Mesenchymal stem cell (in vitro differentiated cells and primary cell): ENCODE measurements at regions not wholly inside any gene's neighbourhood (a gene's known extent, or its start where the extent isn't known, plus 50 kb on each side); places are given as distances from the start of the nearest gene placed in this dataset.

Source experiments
- DNase-seq: peaks from one replicate; pipeline ENCODE4 v3.0.0-alpha.2; 2013
- H2AFZ ChIP-seq: one replicate; pipeline ENCODE4 v1.6.1; 2013; ENCODE audit warnings: low read depth, mild to moderate bottlenecking, control low read depth, inconsistent platforms, low read length, moderate library complexity
- H2AK5ac ChIP-seq: 2 replicates; pipeline ENCODE4 v1.6.1; 2013; ENCODE audit warnings: low read length, moderate library complexity, mild to moderate bottlenecking, inconsistent platforms; ENCODE audit not compliant: severe bottlenecking
- H2BK120ac ChIP-seq: one replicate; pipeline ENCODE4 v1.6.1; 2013; ENCODE audit warnings: low read depth, mild to moderate bottlenecking, inconsistent platforms, low read length, moderate library complexity
- H2BK12ac ChIP-seq, 2 experiments: one replicate each; pipeline ENCODE4 v1.6.1; 2013; ENCODE audit warnings: inconsistent platforms in 2 of 2, low read length in 2 of 2, mild to moderate bottlenecking in 2 of 2, moderate library complexity in 2 of 2, control low read depth in 1 of 2
- H2BK15ac ChIP-seq: one replicate; pipeline ENCODE4 v1.6.1; 2013; ENCODE audit warnings: mild to moderate bottlenecking, low read depth, inconsistent platforms; ENCODE audit not compliant: poor library complexity, severe bottlenecking
- H2BK5ac ChIP-seq: 2 replicates; pipeline ENCODE4 v1.6.1; 2013; ENCODE audit warnings: low read depth, mild to moderate bottlenecking, low read length, control low read depth, inconsistent platforms; ENCODE audit not compliant: poor library complexity, severe bottlenecking
- H3K14ac ChIP-seq, 2 experiments: one replicate each; pipeline ENCODE4 v1.6.1; 2013; ENCODE audit warnings: inconsistent platforms in 2 of 2, low read length in 2 of 2, control low read depth in 1 of 2, mild to moderate bottlenecking in 1 of 2, moderate library complexity in 1 of 2
- H3K18ac ChIP-seq, 2 experiments: one replicate each; pipeline ENCODE4 v1.6.1; 2013; ENCODE audit warnings: inconsistent platforms in 2 of 2, low read length in 2 of 2, control low read depth in 1 of 2, low read depth in 1 of 2, mild to moderate bottlenecking in 1 of 2
- H3K23ac ChIP-seq, 2 experiments: one replicate each; pipeline ENCODE4 v1.6.1; 2013; ENCODE audit warnings: inconsistent platforms in 2 of 2, low read length in 2 of 2, mild to moderate bottlenecking in 2 of 2, moderate library complexity in 2 of 2, control low read depth in 1 of 2
- H3K27ac ChIP-seq: 2 replicates; pipeline ENCODE4 v1.5.1; 2013; ENCODE audit warnings: mild to moderate bottlenecking, moderate library complexity, low read length, control low read depth, inconsistent platforms; ENCODE audit not compliant: poor library complexity, severe bottlenecking
- H3K27me3 ChIP-seq, 2 experiments: 2 replicates each; pipeline versions ENCODE4 v1.6.1 to v1.7.0; 2013; ENCODE audit warnings: low read length in 2 of 2, mild to moderate bottlenecking in 2 of 2, moderate library complexity in 2 of 2, control low read depth in 1 of 2, inconsistent platforms in 1 of 2; ENCODE audit not compliant: control insufficient read depth in 1 of 2, insufficient read depth in 1 of 2
- H3K36me3 ChIP-seq, 2 experiments: 2 replicates each; pipeline versions ENCODE4 v1.6.1 to v1.7.0; 2013; ENCODE audit warnings: low read length in 2 of 2, control low read depth in 1 of 2, inconsistent platforms in 1 of 2, low read depth in 1 of 2, mild to moderate bottlenecking in 1 of 2; ENCODE audit not compliant: insufficient read depth in 2 of 2, control insufficient read depth in 1 of 2
- H3K4ac ChIP-seq, 2 experiments: one replicate each; pipeline ENCODE4 v1.6.1; 2013; ENCODE audit warnings: inconsistent platforms in 2 of 2, low read length in 2 of 2, mild to moderate bottlenecking in 2 of 2, moderate library complexity in 2 of 2, control low read depth in 1 of 2, low read depth in 1 of 2
- H3K4me1 ChIP-seq: 2 replicates; pipeline ENCODE4 v1.6.1; 2013; ENCODE audit warnings: low read depth, low read length, control low read depth; ENCODE audit not compliant: control insufficient read depth, insufficient read depth
- H3K4me2 ChIP-seq: 2 replicates; pipeline ENCODE4 v1.6.1; 2013; ENCODE audit warnings: low read length, mild to moderate bottlenecking, inconsistent platforms; ENCODE audit not compliant: poor library complexity, severe bottlenecking
- H3K4me3 ChIP-seq, 2 experiments: 2 replicates each; pipeline versions ENCODE4 v1.5.1 to v1.7.0; 2013; ENCODE audit warnings: low read length in 2 of 2, mild to moderate bottlenecking in 2 of 2, control low read depth in 1 of 2, low read depth in 1 of 2; ENCODE audit not compliant: insufficient read depth in 1 of 2
- H3K79me1 ChIP-seq: replicated peaks from 2 replicates; pipeline ENCODE4 v1.6.1; 2013; ENCODE audit warnings: mild to moderate bottlenecking, control low read depth, low read length, inconsistent platforms; ENCODE audit not compliant: poor library complexity, severe bottlenecking
- H3K9ac ChIP-seq: 2 replicates; pipeline ENCODE4 v1.7.0; 2013; ENCODE audit warnings: mild to moderate bottlenecking, low read length, moderate library complexity
- H3K9me3 ChIP-seq: 2 replicates; pipeline ENCODE4 v1.7.0; 2013; ENCODE audit warnings: mild to moderate bottlenecking, low read length; ENCODE audit not compliant: control insufficient read depth
- H4K8ac ChIP-seq: one replicate; pipeline ENCODE4 v1.6.1; 2013; ENCODE audit warnings: inconsistent platforms, mild to moderate bottlenecking, low read length, moderate library complexity
- H4K91ac ChIP-seq: one replicate; pipeline ENCODE4 v1.6.1; 2013; ENCODE audit warnings: mild to moderate bottlenecking, low read length, inconsistent platforms
- WGBS: methylation state at CpG from one replicate; pipeline ENCODE4 v1.1.7; 2013; ENCODE audit warnings: mixed read lengths; 5-methylcytosine and 5-hydroxymethylcytosine counted together

- Histone ChIP-seq H2BK5ac (no peak overlapping the region), H4K91ac (no peak overlapping the region), H2BK15ac (no peak overlapping the region), H2AFZ (no peak overlapping the region), H2AK5ac (no peak overlapping the region), H3K79me1 (no peaks in the 10 kb centered on the region), H3K4me2 (no peak overlapping the region), H3K9ac (no peak overlapping the region), H3K27ac (no peak overlapping the region), H3K23ac (no peak overlapping the region), H2BK12ac (no peak overlapping the region), H3K14ac (no peak overlapping the region), H4K8ac (no peak overlapping the region), H3K36me3 (no peaks in the 10 kb centered on the region), H3K27me3 (no peaks in the 10 kb centered on the region), H3K4me3 (no peak overlapping the region), H2BK120ac (no peak overlapping the region), H3K4ac (no peak overlapping the region), H3K18ac (no peak overlapping the region), H3K9me3 (peaks cover 6% of the 10 kb centered on the region), H3K4me1 (no peaks in the 10 kb centered on the region)
- WGBS = 78% methylated on average over 1 of the region's 6 CpGs
- DNase-seq = no peak
Measured at GRCh38 chr6:10320291-10320690, 94.6 kb downstream of the TFAP2A start.

- Histone ChIP-seq H2AK5ac (no peak overlapping the region), H2BK12ac (no peak overlapping the region), H3K36me3 (no peaks in the 10 kb centered on the region), H3K4me2 (no peak overlapping the region), H3K9me3 (peaks cover 6% of the 10 kb centered on the region), H3K23ac (no peak overlapping the region), H2BK120ac (no peak overlapping the region), H2BK5ac (no peak overlapping the region), H3K9ac (no peak overlapping the region), H3K18ac (no peak overlapping the region), H4K91ac (peak overlapping the region; percentile 39), H3K27me3 (no peaks in the 10 kb centered on the region), H3K14ac (no peak overlapping the region), H3K4me1 (no peaks in the 10 kb centered on the region), H2AFZ (no peak overlapping the region), H3K79me1 (no peaks in the 10 kb centered on the region), H2BK15ac (no peak overlapping the region), H3K4me3 (no peak overlapping the region), H3K4ac (no peak overlapping the region), H4K8ac (no peak overlapping the region), H3K27ac (peak overlapping the region; percentile 22)
- DNase-seq = peak; percentile 72
- 41% methylated on average over 12 of the region's 12 CpGs for WGBS
Measured at GRCh38 chr6:10316373-10316721, 98.5 kb downstream of the TFAP2A start.

GRCh38 chr6:10315658-10316372, 99.1 kb downstream of the TFAP2A start:
- Histone ChIP-seq H3K4me2 (no peak overlapping the region), H3K79me1 (no peaks in the 10 kb centered on the region), H4K91ac (no peak overlapping the region), H2BK12ac (no peak overlapping the region), H3K14ac (no peak overlapping the region), H3K23ac (no peak overlapping the region), H3K4me1 (no peaks in the 10 kb centered on the region), H3K18ac (peak overlapping the region in 1 of 2 experiments; percentile 43), H2AK5ac (no peak overlapping the region), H3K4ac (no peak overlapping the region), H3K27me3 (no peaks in the 10 kb centered on the region), H4K8ac (no peak overlapping the region), H2BK15ac (no peak overlapping the region), H3K27ac (peak overlapping the region; percentile 8), H3K4me3 (no peak overlapping the region), H2BK5ac (no peak overlapping the region), H2AFZ (no peak overlapping the region), H3K9me3 (peaks cover 6% of the 10 kb centered on the region), H3K9ac (no peak overlapping the region), H3K36me3 (no peaks in the 10 kb centered on the region), H2BK120ac (no peak overlapping the region)
- peak; percentile 14 for DNase-seq
- 54% methylated on average over 4 of the region's 7 CpGs for WGBS

GRCh38 chr6:10315034-10315433, 99.8 kb downstream of the TFAP2A start:
- Histone ChIP-seq H2AFZ (no peak overlapping the region), H3K27me3 (no peaks in the 10 kb centered on the region), H3K14ac (no peak overlapping the region), H3K9ac (no peak overlapping the region), H3K4me2 (no peak overlapping the region), H3K36me3 (no peaks in the 10 kb centered on the region), H2BK5ac (no peak overlapping the region), H2BK15ac (no peak overlapping the region), H3K4me3 (no peak overlapping the region), H4K91ac (no peak overlapping the region), H2AK5ac (no peak overlapping the region), H3K9me3 (peaks cover 6% of the 10 kb centered on the region), H3K27ac (no peak overlapping the region), H3K18ac (no peak overlapping the region), H3K23ac (no peak overlapping the region), H3K4ac (no peak overlapping the region), H3K79me1 (no peaks in the 10 kb centered on the region), H2BK120ac (no peak overlapping the region), H3K4me1 (no peaks in the 10 kb centered on the region), H2BK12ac (no peak overlapping the region), H4K8ac (no peak overlapping the region)
- WGBS = 66% methylated on average over 8 of the region's 8 CpGs
- no peak for DNase-seq
